Activated CD8-positive, alpha-beta T cell treated with anti-CD3 and anti-CD28 coated beads for 36 hours (primary cell): ENCODE measurements at regions not wholly inside any gene's neighbourhood (a gene's known extent, or its start where the extent isn't known, plus 50 kb on each side); places are given as distances from the start of the nearest gene placed in this dataset.

Experiments used
- ATAC-seq: fragments of 200-7000 bp; cut with Tn5 transposase; one replicate; pipeline ENCODE4 v1.10.0; 2021; ENCODE audit warnings: mild to moderate bottlenecking, moderate library complexity
- CTCF ChIA-PET: fragments of 350-600 bp; sonication (Branson Sonifier 250); formaldehyde crosslinking; loops from one replicate; lab custom pipeline; 2021; ENCODE audit warnings: antibody characterized with exemption; lab: Charles Lee
- POLR2A ChIA-PET: fragments of 350-600 bp; sonication (Branson Sonifier 250); formaldehyde crosslinking; loops from one replicate; lab custom pipeline; 2021; ENCODE audit warnings: antibody characterized with exemption; lab: Charles Lee
- DNase-seq: peaks from one replicate; pipeline ENCODE4 v3.0.0-alpha.2; 2020
- H3K27ac Mint-ChIP-seq: one replicate; pipeline ENCODE4 v1.8.0; 2021; ENCODE audit warnings: mild to moderate bottlenecking, mixed read lengths
- H3K27me3 Mint-ChIP-seq: one replicate; pipeline ENCODE4 v1.8.0; 2021; ENCODE audit warnings: mixed read lengths
- H3K36me3 Mint-ChIP-seq: one replicate; pipeline ENCODE4 v1.8.0; 2021; ENCODE audit warnings: low read depth, mixed read lengths
- H3K4me1 Mint-ChIP-seq: one replicate; pipeline ENCODE4 v1.8.0; 2021; ENCODE audit warnings: low read depth, mixed read lengths
- H3K4me3 Mint-ChIP-seq: one replicate; pipeline ENCODE4 v1.8.0; 2021; ENCODE audit warnings: mild to moderate bottlenecking, moderate library complexity, mixed read lengths
- H3K9me3 Mint-ChIP-seq: one replicate; pipeline ENCODE4 v1.8.0; 2021; ENCODE audit warnings: mixed read lengths
- intact Hi-C: fragments of 100-400 bp; cut with micrococcal nuclease; formaldehyde crosslinking; loops from one replicate; pipeline ENCODE4 v1.10.0; 2022
- TF ChIP-seq, protein P1 (sequence below): fragments of 200-600 bp; IDR thresholded peaks from one replicate; pipeline ENCODE4 v1.8.0; 2022; ENCODE audit warnings: antibody characterized with exemption, mild to moderate bottlenecking

DNA sequence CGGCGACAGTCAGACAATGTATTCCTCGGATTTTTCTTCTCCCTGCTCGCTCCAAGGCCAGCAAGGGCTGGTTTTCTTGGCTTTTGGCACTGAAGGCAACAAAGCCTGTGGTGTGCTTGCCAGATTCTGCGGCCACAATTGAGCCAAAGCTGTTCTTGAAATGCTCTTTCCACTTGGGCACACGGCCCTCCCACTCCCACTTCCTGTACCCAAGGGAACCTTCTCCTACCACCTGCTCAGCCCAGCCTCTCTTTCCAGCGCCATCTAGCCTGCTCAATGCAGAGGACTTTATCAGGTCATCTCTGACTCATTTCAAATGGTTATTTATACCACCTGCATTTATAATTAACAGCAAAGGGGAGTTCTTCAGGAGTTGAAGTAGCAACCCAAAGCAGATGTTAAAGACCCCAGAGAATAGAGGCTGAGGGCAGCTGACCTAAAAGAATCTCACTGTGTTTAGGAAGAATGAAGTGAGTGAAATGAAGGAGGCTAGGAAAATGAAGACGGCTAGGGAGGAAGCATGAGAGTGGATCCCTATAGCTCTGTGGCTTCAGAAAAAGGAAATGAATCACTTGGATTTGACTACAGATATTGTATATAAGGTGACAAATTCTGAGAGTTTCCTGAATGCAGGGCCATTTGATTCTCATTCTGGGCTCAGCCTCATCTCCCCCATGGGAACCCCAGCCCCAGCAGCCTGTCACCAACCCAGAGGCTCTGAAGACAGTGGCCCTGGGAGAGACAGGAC lies 439.0 kb downstream of the ENC1 start:
- TF ChIP-seq, protein P1, sequence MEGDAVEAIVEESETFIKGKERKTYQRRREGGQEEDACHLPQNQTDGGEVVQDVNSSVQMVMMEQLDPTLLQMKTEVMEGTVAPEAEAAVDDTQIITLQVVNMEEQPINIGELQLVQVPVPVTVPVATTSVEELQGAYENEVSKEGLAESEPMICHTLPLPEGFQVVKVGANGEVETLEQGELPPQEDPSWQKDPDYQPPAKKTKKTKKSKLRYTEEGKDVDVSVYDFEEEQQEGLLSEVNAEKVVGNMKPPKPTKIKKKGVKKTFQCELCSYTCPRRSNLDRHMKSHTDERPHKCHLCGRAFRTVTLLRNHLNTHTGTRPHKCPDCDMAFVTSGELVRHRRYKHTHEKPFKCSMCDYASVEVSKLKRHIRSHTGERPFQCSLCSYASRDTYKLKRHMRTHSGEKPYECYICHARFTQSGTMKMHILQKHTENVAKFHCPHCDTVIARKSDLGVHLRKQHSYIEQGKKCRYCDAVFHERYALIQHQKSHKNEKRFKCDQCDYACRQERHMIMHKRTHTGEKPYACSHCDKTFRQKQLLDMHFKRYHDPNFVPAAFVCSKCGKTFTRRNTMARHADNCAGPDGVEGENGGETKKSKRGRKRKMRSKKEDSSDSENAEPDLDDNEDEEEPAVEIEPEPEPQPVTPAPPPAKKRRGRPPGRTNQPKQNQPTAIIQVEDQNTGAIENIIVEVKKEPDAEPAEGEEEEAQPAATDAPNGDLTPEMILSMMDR: no peak
- peak; percentile 42 for ATAC-seq
- Mint-ChIP-seq H3K4me3 (no peak overlapping the region), H3K9me3 (no peaks in the 10 kb centered on the region), H3K27me3 (peaks cover 10% of the 10 kb centered on the region), H3K36me3 (no peaks in the 10 kb centered on the region), H3K27ac (no peak overlapping the region), H3K4me1 (no peaks in the 10 kb centered on the region)
- intact Hi-C loops: no loop called here
- CTCF ChIA-PET: no interaction called here
- peak; percentile 5 for DNase-seq
- POLR2A ChIA-PET: no interaction called here

DNA sequence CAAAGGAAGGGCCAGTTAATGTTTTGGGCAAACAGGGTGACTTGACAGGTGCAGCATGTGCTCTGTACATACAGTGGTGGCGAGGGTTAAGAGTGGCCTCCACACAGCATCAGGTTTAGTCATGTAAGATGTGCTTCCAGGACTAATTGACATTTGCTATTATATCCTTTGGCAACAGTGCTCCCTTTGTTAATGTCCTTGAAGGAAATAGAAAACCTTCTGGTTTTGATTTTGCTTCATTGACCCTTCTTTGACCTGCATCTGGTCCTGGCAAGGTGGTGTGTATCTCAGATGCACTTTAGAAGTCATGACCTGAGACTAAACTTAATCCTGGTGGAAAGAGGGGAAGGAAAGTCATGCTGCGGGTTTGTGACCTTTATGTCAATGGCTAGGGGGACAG lies 440.0 kb downstream of the ENC1 start:
- TF ChIP-seq, protein P1: no peak
- Mint-ChIP-seq H3K27ac (no peak overlapping the region), H3K4me1 (no peaks in the 10 kb centered on the region), H3K36me3 (no peaks in the 10 kb centered on the region), H3K9me3 (no peaks in the 10 kb centered on the region), H3K4me3 (no peak overlapping the region), H3K27me3 (peaks cover 10% of the 10 kb centered on the region)
- ChIA-PET CTCF (no interaction called here), POLR2A (no interaction called here)
- no peak for DNase-seq
- intact Hi-C loops: no loop called here
- ATAC-seq: no peak

DNA sequence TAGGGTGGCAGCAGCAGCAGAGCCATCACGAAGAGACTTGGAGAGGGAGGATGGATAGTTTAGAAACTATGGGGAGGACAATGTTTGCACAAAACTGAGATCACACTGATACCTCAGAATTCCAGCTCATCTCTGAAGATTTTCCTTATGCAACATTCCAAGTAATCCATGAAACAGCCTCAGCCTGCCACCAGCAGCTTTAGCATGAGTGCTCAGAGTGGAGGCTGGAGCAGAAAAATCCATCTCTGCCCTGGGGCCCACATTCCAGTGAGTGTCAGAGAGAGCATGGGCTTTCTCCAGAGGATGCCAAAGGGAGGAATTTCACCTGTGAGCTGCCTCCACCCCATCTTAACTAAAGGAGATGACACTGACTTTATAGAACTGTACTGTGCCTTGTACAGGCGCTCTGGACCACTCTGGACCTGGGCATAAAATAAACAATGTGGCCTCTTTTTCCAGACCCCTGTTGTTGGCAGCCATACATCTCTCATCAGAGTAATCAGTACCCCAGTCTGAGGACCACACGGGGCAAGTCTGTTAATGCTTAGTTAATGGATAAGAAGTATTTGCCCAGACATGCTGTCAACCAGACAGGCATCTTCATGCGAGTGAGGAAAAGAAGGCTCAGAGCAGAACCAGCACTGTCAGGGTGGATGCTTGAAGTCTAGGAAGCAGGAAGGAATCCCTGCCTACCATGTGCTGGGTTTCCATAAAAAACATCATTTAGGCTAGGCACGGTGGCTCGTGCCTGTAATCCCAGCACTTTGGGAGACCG lies 440.9 kb downstream of the ENC1 start:
- TF ChIP-seq, protein P1: no peak
- Mint-ChIP-seq H3K4me1 (no peaks in the 10 kb centered on the region), H3K27ac (no peak overlapping the region), H3K4me3 (no peak overlapping the region), H3K9me3 (no peaks in the 10 kb centered on the region), H3K36me3 (no peaks in the 10 kb centered on the region), H3K27me3 (peaks cover 8% of the 10 kb centered on the region)
- ATAC-seq (no peak), DNase-seq (no peak)
- ChIA-PET POLR2A (no interaction called here), CTCF (no interaction called here)
- intact Hi-C loops: no loop called here

DNA sequence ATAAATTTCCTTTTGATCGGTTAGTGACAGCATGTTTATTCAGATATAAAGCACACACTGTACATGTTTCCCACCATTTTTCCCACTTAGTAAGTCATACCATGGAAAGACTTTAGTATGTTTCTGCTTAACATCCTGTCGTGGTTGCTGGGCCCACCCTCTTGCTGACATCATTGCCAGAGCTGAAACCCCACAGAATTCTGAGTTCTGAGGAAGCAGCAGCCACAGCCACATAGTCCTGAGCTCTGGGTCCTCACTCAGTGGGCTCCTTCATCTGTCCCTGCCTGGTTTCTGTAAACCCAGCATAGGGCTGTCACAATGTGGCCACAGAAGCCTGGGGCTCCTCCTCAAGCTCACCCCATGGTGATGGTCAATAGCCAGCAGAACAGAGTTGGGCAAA lies 441.5 kb downstream of the ENC1 start:
- ChIA-PET POLR2A (no interaction called here), CTCF (no interaction called here)
- H3K4me1 Mint-ChIP-seq: no peaks in the 10 kb centered on the region
- intact Hi-C loops: no loop called here
- H3K9me3 Mint-ChIP-seq: no peaks in the 10 kb centered on the region
- H3K27ac Mint-ChIP-seq: no peak overlapping the region
- peak; percentile 32 for DNase-seq
- no peak overlapping the region for H3K4me3 Mint-ChIP-seq
- TF ChIP-seq, protein P1: no peak
- no peaks in the 10 kb centered on the region for H3K36me3 Mint-ChIP-seq
- peaks cover 4% of the 10 kb centered on the region for H3K27me3 Mint-ChIP-seq
- peak; percentile 42 for ATAC-seq

DNA sequence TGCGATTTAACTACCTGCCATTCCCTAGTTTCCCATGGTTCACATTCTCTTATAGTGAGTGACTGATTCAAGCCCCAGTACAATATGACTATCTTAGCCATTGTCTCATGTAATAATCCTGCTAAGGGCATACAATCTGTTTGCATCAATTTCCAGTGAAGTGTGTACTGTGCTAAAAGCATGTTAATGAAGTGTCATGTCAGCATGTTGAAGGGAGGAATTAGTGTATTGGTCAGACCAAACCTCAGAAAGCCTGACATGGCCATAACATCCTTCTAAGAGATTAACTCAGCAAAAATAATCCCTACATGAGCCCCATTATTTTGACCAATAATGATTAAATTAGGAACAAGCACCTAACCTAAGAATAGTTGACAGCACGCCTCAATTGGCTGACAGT lies 442.4 kb downstream of the ENC1 start:
- ATAC-seq (no peak), DNase-seq (no peak)
- H3K27ac Mint-ChIP-seq: no peak overlapping the region
- H3K9me3 Mint-ChIP-seq: no peaks in the 10 kb centered on the region
- ChIA-PET POLR2A (no interaction called here), CTCF (interaction anchor here (0.9 kb wide), 1 partner anchor 9 kb away, joined by 3 read pairs; no protein-coding TSS in a partner anchor)
- intact Hi-C loops: no loop called here
- H3K4me1 Mint-ChIP-seq: no peaks in the 10 kb centered on the region
- H3K36me3 Mint-ChIP-seq: no peaks in the 10 kb centered on the region
- TF ChIP-seq, protein P1: no peak
- H3K27me3 Mint-ChIP-seq: peaks cover 2% of the 10 kb centered on the region
- H3K4me3 Mint-ChIP-seq: no peak overlapping the region
